HepG2 (cell line): ENCODE measurements at regions not wholly inside any gene's neighbourhood (a gene's known extent, or its start where the extent isn't known, plus 50 kb on each side); places are given as distances from the start of the nearest gene placed in this dataset.

Experiments used
- ATAC-seq: fragments of 200-7000 bp; cut with Tn5 transposase; 3 replicates; pipeline ENCODE4 v1.9.1; 2020; ENCODE audit warnings: mild to moderate bottlenecking, moderate library complexity
- BruUV-seq: library from RNA; stranded (reverse); fragments of 400-500 nt; replicated peaks from 2 replicates; lab custom pipeline; 2021; lab: Mats Ljungman, UMichigan
- CTCF ChIA-PET: fragments of 300-600 bp; formaldehyde crosslinking; extraction: SDS; loops from one replicate; lab custom pipeline; 2021; ENCODE audit warnings: low total read pairs, inconsistent platforms, low intra/inter-chr PET ratio; lab: Yijun Ruan, JAX
- POLR2A ChIA-PET: fragments of 350-600 bp; sonication (Branson Sonifier 250); formaldehyde crosslinking; loops from one replicate; lab custom pipeline; 2020; ENCODE audit warnings: antibody characterized with exemption, inconsistent platforms; lab: Yijun Ruan, JAX
- DNase-seq: peaks from one replicate; pipeline ENCODE4 v3.0.0-alpha.2; 2015; ENCODE audit warnings: low spot score
- FAIRE-seq: peaks from 3 replicates; lab custom pipeline; 2011; peaks lifted over from hg19 to GRCh38; lab: Jason Lieb, UNC
- H2AFZ ChIP-seq: one replicate; pipeline ENCODE4 v1.6.1; 2011; ENCODE audit warnings: low read length, inconsistent platforms
- H3K27ac ChIP-seq: fragments of 300-600 bp; 3 replicates; pipeline ENCODE4 v1.8.0; 2011; ENCODE audit warnings: mixed run types, mild to moderate bottlenecking, mixed read lengths, low read length, inconsistent platforms; ENCODE audit not compliant: insufficient read depth; ENCODE audit errors: extremely low read length
- H3K27me3 ChIP-seq, 2 experiments: fragments of 200-600 bp in 1 of 2; 2 replicates in 1 of 2; 3 replicates in 1 of 2; pipeline versions ENCODE4 v1.6.0 to v1.8.0; 2011; ENCODE audit warnings: low read length in 2 of 2, mild to moderate bottlenecking in 2 of 2, moderate library complexity in 2 of 2, inconsistent platforms in 1 of 2; ENCODE audit not compliant: insufficient read depth in 2 of 2, control insufficient read depth in 1 of 2
- H3K36me3 ChIP-seq, 2 experiments: fragments of 200-600 bp in 1 of 2; replicated peaks in 1 of 2; 2 replicates in 1 of 2; 3 replicates in 1 of 2; pipeline versions ENCODE4 v1.5.1 to v1.8.0; 2011; ENCODE audit warnings: low read length in 2 of 2, inconsistent platforms in 1 of 2; ENCODE audit not compliant: insufficient read depth in 2 of 2, control insufficient read depth in 1 of 2
- H3K4me1 ChIP-seq: 2 replicates; pipeline ENCODE4 v1.5.1; 2012; ENCODE audit warnings: low read length, inconsistent platforms; ENCODE audit not compliant: insufficient read depth
- H3K4me2 ChIP-seq: 2 replicates; pipeline ENCODE4 v1.6.0; 2011; ENCODE audit warnings: low read depth, low read length, inconsistent platforms
- H3K4me3 ChIP-seq, 3 experiments: fragments of 200-600 bp in 1 of 3; sonication (generic), shearing (Covaris generic) in 1 of 3; replicated peaks in 1 of 3; 2 replicates each; pipeline ENCODE4 v1.5.1; 2011 to 2016; ENCODE audit warnings: low read length in 3 of 3, inconsistent platforms in 2 of 3, low read depth in 2 of 3, mild to moderate bottlenecking in 2 of 3, control low read depth in 1 of 3, mixed read lengths in 1 of 3; ENCODE audit not compliant: insufficient read depth in 1 of 3
- H3K79me2 ChIP-seq: one replicate; pipeline ENCODE4 v1.6.1; 2011; ENCODE audit warnings: low read length, inconsistent platforms; ENCODE audit not compliant: insufficient read depth
- H3K9ac ChIP-seq: 2 replicates; pipeline ENCODE4 v1.6.0; 2011; ENCODE audit warnings: mild to moderate bottlenecking, low read depth, low read length, inconsistent platforms; ENCODE audit not compliant: insufficient read depth
- H3K9me3 ChIP-seq: 2 replicates; pipeline ENCODE4 v1.5.1; 2012; ENCODE audit warnings: mild to moderate bottlenecking, low read length
- H4K20me1 ChIP-seq: 2 replicates; pipeline ENCODE4 v1.6.0; 2011; ENCODE audit warnings: inconsistent platforms, mild to moderate bottlenecking, low read length, moderate library complexity; ENCODE audit not compliant: insufficient read depth
- ADNP ChIP-seq: sonication (generic); formaldehyde crosslinking; IDR thresholded peaks from 2 replicates; pipeline ENCODE4 v1.4.0; 2020; ENCODE audit warnings: missing genetic modification reagents
- CBX2 ChIP-seq, 2 experiments: fragments of 200-600 bp in 1 of 2; sonication (generic); formaldehyde crosslinking in 1 of 2; IDR thresholded peaks; 2 replicates each; pipeline versions ENCODE4 v1.7.0 to v1.8.1; 2018 to 2022; ENCODE audit warnings: low read depth in 2 of 2, low read length in 1 of 2, mild to moderate bottlenecking in 1 of 2, missing genetic modification reagents in 1 of 2
- PHF21A ChIP-seq: sonication (generic); formaldehyde crosslinking; IDR thresholded peaks from 2 replicates; pipeline ENCODE4 v1.5.0; 2020; ENCODE audit warnings: mild to moderate bottlenecking, missing genetic modification reagents
- RARA ChIP-seq: IDR thresholded peaks from 2 replicates; pipeline ENCODE4 v1.6.1; 2016; ENCODE audit warnings: missing genetic modification reagents, missing compliant biosample characterization
- SIX1 ChIP-seq: sonication (generic); formaldehyde crosslinking; IDR thresholded peaks from 2 replicates; pipeline ENCODE4 v1.4.0; 2020; ENCODE audit warnings: missing genetic modification reagents, borderline replicate concordance
- XBP1 ChIP-seq: sonication (generic); formaldehyde crosslinking; IDR thresholded peaks from 2 replicates; pipeline ENCODE4 v1.5.0; 2020; ENCODE audit warnings: missing genetic modification reagents
- ZFP41 ChIP-seq: sonication (generic); formaldehyde crosslinking; IDR thresholded peaks from 2 replicates; pipeline ENCODE4 v1.4.0; 2020; ENCODE audit warnings: mild to moderate bottlenecking, missing genetic modification reagents, borderline replicate concordance
- ZNF460 ChIP-seq: sonication (generic); formaldehyde crosslinking; IDR thresholded peaks from 2 replicates; pipeline ENCODE4 v1.5.1; 2020; ENCODE audit warnings: missing genetic modification reagents, mild to moderate bottlenecking, borderline replicate concordance
- ZNF570 ChIP-seq: sonication (generic); formaldehyde crosslinking; IDR thresholded peaks from 2 replicates; pipeline ENCODE4 v1.4.0; 2020; ENCODE audit warnings: mild to moderate bottlenecking, missing genetic modification reagents, borderline replicate concordance
- ZNF777 ChIP-seq: sonication (generic); formaldehyde crosslinking; IDR thresholded peaks from 2 replicates; pipeline ENCODE4 v1.4.0; 2020; ENCODE audit warnings: missing genetic modification reagents
- ZSCAN20 ChIP-seq: sonication (generic); formaldehyde crosslinking; IDR thresholded peaks from 2 replicates; pipeline ENCODE4 v1.4.0; 2020; ENCODE audit warnings: missing genetic modification reagents, mild to moderate bottlenecking, borderline replicate concordance
- in situ Hi-C: cut with HindIII; loops from 2 replicates; pipeline ENCODE4 v1.10.0; 2017; ENCODE audit warnings: low pct_unique_long_range_greater_than_20kb; ENCODE audit not compliant: extremely low pct_ligation_motif_present
- intact Hi-C: fragments of 100-400 bp; cut with micrococcal nuclease; formaldehyde crosslinking; loops from one replicate; pipeline ENCODE4 v1.10.0; 2022; ENCODE audit not compliant: unreplicated experiment
- TF ChIP-seq, protein P1 (sequence below): sonication (generic); formaldehyde crosslinking; IDR thresholded peaks from 2 replicates; pipeline ENCODE4 v1.4.0; 2020; ENCODE audit warnings: mild to moderate bottlenecking, missing genetic modification reagents
- TF ChIP-seq, protein P2 (sequence below): sonication (generic); formaldehyde crosslinking; conservative IDR thresholded peaks from 2 replicates; pipeline ENCODE4 v1.4.0; 2020; ENCODE audit warnings: missing genetic modification reagents
- TF ChIP-seq, protein P3 (sequence below): IDR thresholded peaks from 2 replicates; pipeline ENCODE4 v1.6.1; 2016; ENCODE audit warnings: missing compliant biosample characterization, missing genetic modification reagents, borderline replicate concordance
- TF ChIP-seq, protein P4 (sequence below): sonication (generic); formaldehyde crosslinking; IDR thresholded peaks from 2 replicates; pipeline ENCODE4 v1.4.0; 2020; ENCODE audit warnings: mild to moderate bottlenecking, missing genetic modification reagents

DNA sequence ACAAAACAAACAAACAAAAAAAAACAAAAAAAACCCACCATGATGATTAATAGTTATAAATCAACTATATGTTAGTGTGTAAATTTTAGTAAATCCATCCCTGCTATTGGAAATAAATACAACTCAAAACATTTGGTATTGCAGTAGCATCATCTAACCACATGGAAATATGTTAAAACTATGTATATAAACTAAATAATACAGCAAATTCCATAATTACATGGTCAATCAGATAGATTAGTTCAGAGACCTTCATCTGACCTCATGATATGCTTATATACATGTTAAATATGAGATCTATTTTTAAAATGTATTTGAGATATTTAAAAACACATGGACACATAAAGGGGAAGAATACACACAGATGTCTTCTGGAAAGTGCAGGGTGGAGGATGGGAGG is 384.2 kb downstream of the TMX3 start:
- Histone ChIP-seq H4K20me1 (no peaks in the 10 kb centered on the region), H3K9ac (no peak overlapping the region), H2AFZ (no peak overlapping the region), H3K4me2 (no peak overlapping the region), H3K27me3 (no peaks in the 10 kb centered on the region; a peak in 1 of 5 replicates), H3K27ac (no peak overlapping the region), H3K4me3 (no peak overlapping the region), H3K4me1 (no peaks in the 10 kb centered on the region), H3K9me3 (no peaks in the 10 kb centered on the region), H3K79me2 (no peaks in the 10 kb centered on the region), H3K36me3 (no peaks in the 10 kb centered on the region)
- ChIA-PET POLR2A (no interaction called here), CTCF (no interaction called here)
- intact Hi-C loops: no loop called here
- in situ Hi-C loops: no loop called here
- FAIRE-seq (no peak), DNase-seq (no peak), ATAC-seq (no peak)
- BruUV-seq: no TSS peak
- TF ChIP-seq, protein P1, sequence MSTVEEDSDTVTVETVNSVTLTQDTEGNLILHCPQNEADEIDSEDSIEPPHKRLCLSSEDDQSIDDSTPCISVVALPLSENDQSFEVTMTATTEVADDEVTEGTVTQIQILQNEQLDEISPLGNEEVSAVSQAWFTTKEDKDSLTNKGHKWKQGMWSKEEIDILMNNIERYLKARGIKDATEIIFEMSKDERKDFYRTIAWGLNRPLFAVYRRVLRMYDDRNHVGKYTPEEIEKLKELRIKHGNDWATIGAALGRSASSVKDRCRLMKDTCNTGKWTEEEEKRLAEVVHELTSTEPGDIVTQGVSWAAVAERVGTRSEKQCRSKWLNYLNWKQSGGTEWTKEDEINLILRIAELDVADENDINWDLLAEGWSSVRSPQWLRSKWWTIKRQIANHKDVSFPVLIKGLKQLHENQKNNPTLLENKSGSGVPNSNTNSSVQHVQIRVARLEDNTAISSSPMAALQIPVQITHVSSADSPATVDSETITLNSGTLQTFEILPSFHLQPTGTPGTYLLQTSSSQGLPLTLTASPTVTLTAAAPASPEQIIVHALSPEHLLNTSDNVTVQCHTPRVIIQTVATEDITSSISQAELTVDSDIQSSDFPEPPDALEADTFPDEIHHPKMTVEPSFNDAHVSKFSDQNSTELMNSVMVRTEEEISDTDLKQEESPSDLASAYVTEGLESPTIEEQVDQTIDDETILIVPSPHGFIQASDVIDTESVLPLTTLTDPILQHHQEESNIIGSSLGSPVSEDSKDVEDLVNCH (CRISPR knock-in tag): no peak
- TF ChIP-seq ZNF777 (CRISPR knock-in tag) (no peak), XBP1 (CRISPR knock-in tag) (no peak), ZSCAN20 (CRISPR knock-in tag) (no peak), SIX1 (CRISPR knock-in tag) (no peak), ZNF460 (no peak), PHF21A (no peak), RARA (CRISPR knock-in tag) (no peak), ZNF570 (CRISPR knock-in tag) (no peak), ZFP41 (CRISPR knock-in tag) (no peak), CBX2 (IDR thresholded peaks at IDR 0.05; ENCODE audit: low read depth, low read length) (no peak), CBX2 (CRISPR knock-in tag; IDR thresholded peaks at IDR 0.05; ENCODE audit: low read depth) (no peak), ADNP (CRISPR knock-in tag) (no peak)
- TF ChIP-seq, protein P2, sequence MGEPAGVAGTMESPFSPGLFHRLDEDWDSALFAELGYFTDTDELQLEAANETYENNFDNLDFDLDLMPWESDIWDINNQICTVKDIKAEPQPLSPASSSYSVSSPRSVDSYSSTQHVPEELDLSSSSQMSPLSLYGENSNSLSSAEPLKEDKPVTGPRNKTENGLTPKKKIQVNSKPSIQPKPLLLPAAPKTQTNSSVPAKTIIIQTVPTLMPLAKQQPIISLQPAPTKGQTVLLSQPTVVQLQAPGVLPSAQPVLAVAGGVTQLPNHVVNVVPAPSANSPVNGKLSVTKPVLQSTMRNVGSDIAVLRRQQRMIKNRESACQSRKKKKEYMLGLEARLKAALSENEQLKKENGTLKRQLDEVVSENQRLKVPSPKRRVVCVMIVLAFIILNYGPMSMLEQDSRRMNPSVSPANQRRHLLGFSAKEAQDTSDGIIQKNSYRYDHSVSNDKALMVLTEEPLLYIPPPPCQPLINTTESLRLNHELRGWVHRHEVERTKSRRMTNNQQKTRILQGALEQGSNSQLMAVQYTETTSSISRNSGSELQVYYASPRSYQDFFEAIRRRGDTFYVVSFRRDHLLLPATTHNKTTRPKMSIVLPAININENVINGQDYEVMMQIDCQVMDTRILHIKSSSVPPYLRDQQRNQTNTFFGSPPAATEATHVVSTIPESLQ (CRISPR knock-in tag): no peak
- TF ChIP-seq, protein P3, sequence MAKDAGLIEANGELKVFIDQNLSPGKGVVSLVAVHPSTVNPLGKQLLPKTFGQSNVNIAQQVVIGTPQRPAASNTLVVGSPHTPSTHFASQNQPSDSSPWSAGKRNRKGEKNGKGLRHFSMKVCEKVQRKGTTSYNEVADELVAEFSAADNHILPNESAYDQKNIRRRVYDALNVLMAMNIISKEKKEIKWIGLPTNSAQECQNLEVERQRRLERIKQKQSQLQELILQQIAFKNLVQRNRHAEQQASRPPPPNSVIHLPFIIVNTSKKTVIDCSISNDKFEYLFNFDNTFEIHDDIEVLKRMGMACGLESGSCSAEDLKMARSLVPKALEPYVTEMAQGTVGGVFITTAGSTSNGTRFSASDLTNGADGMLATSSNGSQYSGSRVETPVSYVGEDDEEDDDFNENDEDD: no peak
- TF ChIP-seq, protein P4, sequence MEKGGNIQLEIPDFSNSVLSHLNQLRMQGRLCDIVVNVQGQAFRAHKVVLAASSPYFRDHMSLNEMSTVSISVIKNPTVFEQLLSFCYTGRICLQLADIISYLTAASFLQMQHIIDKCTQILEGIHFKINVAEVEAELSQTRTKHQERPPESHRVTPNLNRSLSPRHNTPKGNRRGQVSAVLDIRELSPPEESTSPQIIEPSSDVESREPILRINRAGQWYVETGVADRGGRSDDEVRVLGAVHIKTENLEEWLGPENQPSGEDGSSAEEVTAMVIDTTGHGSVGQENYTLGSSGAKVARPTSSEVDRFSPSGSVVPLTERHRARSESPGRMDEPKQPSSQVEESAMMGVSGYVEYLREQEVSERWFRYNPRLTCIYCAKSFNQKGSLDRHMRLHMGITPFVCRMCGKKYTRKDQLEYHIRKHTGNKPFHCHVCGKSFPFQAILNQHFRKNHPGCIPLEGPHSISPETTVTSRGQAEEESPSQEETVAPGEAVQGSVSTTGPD (CRISPR knock-in tag): no peak
